NCI-H510A treated with DMSO at 0.1 percent for 48 hours (cell line): ENCODE measurements at regions not wholly inside any gene's neighbourhood (a gene's known extent, or its start where the extent isn't known, plus 50 kb on each side); places are given as distances from the start of the nearest gene placed in this dataset.
"Not testable (repeated sequence)": the region's sequence is repeated elsewhere in the genome, so short reads cannot be mapped to it uniquely, and the experiment has no call there.

Source experiments
- DNase-seq: peaks from one replicate; lab custom pipeline; 2025; lab: John Stamatoyannopoulos, UW

GRCh38 chr13:109326601-109327000, 459.8 kb downstream of the IRS2 start:
- DNase-seq = no peak

DNA sequence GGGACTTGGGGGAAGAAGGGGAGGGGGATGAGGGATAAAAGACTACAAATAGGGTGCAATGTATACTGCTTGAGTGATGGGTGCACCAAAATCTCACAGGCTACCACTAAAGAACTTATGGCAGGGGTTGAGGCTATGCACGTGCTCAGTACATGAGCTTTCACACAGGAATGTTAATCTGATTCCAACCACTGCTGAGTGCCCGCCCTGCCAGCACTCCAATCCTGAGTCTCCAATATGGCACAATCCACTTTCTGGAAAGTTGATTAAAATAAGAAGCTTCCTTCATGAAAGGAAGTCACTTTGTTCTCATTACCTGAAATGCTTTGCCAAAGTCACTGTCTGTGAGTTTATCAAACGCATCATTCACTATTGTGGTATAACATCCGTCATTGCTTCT, 463.0 kb downstream of the IRS2 start:
- no peak for DNase-seq

DNA sequence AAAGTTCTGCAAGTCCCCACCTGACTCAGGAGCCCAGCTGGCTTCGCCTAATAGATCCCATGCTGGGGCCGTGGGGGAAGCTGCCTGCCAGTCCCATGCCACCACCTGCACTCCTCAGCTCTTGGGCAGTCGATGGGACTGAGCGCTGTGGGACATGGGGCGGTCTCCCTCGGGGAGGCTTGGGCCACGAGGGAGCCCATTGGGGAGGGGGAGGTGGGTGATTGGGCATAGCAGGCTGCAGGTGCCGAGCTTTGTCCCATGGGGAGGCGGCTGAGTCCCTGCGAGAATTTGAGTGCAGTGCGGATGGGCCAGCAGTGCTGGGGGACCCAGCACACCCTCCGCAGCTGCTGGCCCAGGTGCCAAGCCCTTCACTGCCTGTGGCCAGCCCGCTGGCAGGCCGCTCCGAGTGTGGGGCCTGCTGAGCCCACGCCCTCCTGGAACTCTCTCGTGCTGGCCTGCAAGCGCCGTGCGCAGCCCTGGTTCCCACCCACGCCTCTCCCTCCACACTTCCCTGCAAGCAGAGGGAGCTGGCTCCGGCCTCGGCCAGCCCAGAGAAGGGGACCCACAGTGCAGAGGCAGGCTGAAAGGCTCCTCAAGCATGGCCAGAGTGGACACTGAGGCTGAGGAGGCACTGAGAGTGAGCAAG, 467.3 kb downstream of the IRS2 start:
- no peak for DNase-seq

DNA sequence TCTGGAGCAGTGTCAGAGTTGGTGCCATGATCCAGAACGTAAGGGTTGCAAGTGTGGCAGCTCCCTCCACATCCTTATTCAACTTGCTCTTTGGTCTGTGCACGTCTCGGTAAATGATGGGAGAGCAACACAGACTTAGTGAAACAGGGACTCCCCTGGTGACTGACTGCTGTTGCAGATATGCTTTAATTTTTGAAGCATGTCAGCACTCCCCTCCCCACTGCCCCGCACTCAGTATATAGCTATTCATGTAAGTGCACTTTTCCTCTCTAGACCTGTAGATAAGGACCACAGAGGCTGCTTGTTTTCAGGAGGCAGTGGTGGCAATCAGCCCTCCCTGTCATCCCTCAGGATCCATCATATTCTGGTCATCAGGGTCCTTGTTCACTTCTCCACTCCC, 470.9 kb downstream of the IRS2 start:
- DNase-seq = no peak

GRCh38 chr13:109314101-109314500, 472.3 kb downstream of the IRS2 start:
- DNase-seq = peak; percentile 3

DNA sequence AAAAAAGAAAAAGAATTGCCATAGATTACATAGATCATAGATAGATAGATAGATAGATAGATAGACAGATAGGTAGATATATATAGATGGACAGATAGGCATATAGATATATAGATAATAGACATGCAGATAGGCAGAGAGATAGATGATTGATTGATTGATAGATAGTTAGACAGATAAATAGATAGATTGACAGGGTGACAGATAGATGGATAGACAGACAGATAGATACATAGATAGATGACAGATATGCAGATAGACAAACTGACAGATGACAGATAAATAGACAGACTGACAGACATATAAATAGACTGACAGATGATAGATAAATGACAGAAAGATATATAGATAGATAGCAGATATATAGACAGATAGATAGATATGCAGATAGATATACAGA, 474.0 kb downstream of the IRS2 start:
- DNase-seq = no peak

DNA sequence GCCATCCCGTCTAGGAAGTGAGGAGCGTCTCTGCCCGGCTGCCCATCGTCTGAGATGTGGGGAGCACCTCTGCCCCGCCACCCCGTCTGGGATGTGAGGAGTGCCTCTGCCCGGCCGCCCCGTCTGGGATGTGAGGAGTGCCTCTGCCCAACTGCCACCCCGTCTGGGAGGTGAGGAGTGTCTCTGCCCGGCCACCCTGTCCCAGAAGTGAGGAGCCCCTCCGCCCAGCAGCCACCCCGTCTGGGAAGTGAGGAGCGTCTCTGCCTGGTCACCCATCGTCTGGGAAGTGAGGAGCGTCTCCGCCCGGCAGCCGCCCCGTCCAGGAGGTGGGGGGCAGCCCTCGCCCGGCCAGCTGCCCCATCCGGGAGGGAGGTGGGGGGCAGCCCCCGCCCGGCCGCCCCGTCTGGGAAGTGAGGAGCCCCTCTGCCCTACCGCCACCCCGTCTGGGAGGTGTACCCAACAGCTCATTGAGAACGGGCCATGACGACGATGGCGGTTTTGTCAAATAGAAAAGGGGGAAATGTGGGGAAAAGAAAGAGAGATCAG, 474.9 kb downstream of the IRS2 start:
- not testable (repeated sequence) for DNase-seq

- DNase-seq = peak; percentile 77
These were observed 476.6 kb downstream of the IRS2 start for GRCh38 chr13:109309625-109310363.

GRCh38 chr13:109307027-109307426, 479.4 kb downstream of the IRS2 start:
- DNase-seq = no peak

- no peak for DNase-seq
These were observed 484.7 kb downstream of the IRS2 start for GRCh38 chr13:109301726-109302125.

GRCh38 chr13:109301276-109301675, 485.1 kb downstream of the IRS2 start:
- no peak for DNase-seq

- DNase-seq = no peak
These were observed 488.8 kb downstream of the IRS2 start for GRCh38 chr13:109297628-109298027.

DNA sequence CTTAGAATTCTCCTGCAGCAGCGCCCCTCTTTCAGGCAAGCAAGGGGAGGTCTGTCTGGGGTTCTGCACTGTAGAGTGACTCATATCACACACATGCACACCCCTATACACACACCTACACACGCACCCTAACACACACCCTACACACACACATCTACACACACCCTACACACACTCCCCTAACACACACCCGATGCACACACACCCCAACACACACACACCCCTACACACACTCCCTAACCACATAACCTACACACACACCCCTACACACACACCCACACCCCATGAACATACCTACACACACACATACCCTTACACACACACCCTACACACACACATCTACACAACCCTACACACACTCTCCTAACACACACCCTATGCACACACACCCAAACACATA, 493.2 kb downstream of the IRS2 start:
- DNase-seq = no peak

GRCh38 chr13:109288151-109288709, 498.2 kb downstream of the IRS2 start:
- DNase-seq = no peak

DNA sequence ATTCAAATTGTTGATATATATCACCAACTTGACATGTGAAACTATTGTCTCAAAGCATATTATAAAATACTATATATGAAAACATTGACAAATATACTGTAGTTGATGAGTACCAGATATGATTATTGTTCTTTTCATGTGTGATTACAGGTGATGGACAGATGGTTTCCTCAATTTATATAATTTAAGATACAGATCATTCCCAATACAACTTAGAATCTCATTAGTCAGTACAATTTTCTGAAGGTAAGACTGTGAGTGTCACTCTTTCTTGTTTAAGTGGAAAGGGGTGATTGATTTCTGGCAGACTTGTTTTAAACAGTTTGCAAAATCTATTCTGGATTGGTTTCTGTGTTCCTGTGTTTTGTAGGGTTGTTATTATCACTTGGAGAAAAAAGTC, 498.8 kb downstream of the IRS2 start:
- DNase-seq = no peak

DNA sequence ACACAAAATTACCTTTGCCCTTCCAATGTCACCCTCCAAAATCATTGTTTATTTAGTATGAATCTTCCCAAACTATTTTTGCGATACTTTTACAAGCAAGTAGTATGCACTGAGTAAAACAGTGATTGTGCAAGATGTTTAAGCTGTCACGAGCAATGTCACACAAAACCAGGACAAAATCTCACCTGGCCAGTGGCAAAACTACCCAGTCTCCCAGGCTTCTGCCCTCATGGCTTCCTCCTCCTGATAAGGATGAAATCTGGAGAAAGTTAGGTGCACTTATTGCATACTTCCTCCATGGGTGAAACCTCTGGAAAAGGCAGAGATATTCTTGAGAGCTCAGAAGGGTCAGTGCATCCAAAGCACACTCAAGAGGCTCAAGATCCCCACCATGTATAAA, 500.8 kb downstream of the IRS2 start:
- no peak for DNase-seq

DNA sequence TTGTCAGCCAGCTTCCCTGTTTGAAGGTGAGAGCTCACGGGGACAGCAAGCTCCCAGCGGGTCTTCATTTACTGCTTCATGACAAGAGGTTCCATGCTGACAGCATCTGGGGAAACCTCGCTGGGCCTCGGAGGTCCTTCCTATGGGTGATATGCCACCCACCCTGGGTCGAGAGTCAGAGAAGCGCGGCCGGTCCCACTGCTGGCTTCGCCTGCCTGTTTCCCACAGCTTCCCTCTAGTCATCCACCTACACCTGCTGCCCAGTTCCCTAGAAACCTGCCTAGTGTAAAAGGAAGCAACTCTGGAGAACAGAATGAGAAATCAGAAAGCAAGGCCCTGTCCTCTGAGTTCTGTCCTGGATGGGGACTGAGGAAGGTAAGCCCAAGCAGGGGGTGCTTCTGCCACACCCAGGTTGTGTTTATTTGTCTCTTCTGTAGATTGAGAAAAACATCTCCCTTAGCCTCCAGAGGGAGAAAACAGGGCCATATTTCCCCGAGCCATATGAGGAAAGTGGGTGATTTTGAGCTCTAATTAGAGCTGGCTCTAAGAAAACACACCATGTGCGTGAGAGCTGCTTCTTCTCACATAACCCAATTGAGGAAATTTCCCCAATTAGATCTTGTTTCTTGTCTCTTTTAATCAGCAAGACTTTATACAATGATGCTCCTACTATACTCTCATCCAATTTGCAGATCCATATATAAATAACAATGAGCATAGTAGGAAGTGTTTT, 504.3 kb downstream of the IRS2 start:
- DNase-seq = no peak

DNA sequence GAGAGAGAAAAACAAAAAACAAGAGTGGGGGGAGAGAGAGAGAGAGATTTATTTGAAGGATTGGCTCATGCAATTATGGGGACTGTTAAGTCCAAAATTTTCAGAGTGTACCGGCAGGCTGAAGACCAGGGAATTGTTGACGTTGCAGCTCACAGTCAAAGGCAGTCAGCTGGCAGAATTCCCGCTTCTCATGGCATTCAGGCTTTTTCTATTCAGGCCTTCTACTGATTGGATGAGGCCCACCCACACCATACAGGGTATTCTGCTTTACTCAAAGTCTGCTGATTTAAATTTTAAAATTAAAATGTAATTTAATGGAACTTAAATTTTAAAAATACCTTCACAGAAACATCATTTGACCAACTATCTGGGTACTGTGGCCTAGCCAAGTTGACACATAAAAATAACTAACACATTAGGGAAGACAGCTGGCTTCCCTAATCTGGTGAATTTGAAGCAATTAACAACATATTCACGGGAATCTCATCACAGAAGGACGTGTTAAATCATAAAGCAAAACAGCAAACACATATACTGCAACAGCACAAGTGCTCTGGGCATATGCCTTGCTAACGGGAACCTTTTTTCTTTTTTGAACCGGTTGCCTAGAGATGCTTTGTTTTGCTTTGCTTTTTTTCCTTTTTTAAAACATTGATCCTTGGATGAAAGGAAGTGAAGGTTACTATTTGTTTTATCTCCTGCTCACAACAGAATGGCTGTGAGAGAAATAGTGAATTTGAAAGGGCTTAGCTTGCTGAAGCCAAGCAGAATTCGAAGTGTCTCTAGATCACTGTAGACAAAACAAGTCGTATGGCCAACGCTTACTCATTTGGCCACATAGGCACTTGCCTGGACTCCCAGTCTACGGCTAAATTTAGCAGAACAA, 505.1 kb downstream of the IRS2 start:
- no peak for DNase-seq

- no peak for DNase-seq
These were observed 510.1 kb downstream of the IRS2 start for GRCh38 chr13:109276261-109276660.

- no peak for DNase-seq
These were observed 510.5 kb downstream of the IRS2 start for GRCh38 chr13:109275852-109276251.

DNA sequence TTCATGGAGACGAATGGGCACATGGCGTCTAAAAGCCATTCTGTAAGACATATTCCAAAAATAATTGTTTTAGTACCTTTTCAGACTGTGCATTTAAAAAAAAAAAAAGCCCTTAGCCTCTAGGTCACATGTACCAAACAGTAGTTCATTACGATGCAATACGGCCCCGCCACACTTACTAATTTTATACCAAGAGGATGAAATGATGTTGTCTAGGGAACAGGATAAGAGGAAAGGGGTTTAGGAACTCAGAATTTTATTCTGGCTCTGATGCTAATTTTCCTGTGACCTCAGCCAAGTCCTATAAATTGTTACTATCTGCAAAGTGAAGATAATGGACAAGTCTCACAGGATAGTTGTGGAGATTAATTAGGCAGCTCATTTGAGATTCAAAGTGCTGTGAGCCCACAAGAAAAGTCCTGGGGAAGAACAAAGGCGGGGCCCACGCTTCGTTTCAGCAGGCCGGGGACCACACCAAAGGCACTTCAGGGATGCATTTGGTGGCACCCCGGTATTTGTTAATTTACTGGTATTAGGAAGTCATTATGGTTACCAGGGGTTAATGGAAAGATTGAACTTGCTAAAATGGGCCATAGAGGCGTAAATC, 511.1 kb downstream of the IRS2 start:
- no peak for DNase-seq
